ENCODE measurements at regions not wholly inside any gene's neighbourhood (a gene's known extent, or its start where the extent isn't known, plus 50 kb on each side); places are given as distances from the start of the nearest gene placed in this dataset.
A peak's percentile ranks its signal among the peaks of the same experiment; 100 is the strongest.

DNA sequence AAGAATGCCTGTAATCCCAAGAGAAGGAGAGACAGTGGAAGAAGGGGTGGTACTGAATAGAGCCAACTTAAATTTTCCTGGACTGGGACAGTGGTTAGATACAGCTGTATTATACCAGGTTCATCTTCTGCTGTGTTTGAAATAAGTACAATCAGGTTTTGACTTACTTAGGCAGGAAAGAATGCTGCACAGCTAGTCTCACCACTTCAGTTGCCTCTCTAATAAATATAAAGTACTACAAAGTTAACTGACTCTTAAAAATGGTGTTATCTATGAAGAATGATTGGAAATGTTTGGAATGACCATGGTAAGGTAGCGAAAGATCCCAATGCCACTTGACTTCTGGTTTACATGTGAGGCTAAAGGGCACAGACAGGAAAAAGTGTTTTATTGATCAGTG, 652.1 kb downstream of the NOVA1 start:
- DNase-seq = no peak

DNA sequence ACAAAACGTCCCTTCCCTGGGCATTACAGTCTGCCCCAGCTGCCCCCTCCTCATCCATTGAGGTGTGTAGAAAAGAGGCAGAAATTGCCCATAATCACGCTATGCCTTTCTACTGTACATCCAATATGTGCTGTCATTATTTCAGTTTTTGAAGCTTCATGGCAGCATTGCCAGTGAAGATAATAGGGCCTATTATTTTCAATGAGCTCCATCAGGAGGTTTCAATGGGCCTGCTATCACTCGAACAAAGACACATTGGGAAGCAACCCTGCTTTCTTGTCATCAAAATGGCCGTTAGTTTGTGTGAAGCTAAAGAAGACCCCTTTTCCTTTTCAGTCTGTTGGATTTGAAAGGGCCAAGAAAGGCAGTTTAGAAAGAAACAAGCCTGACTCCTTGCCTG, 653.8 kb downstream of the NOVA1 start:
- DNase-seq = no peak

DNA sequence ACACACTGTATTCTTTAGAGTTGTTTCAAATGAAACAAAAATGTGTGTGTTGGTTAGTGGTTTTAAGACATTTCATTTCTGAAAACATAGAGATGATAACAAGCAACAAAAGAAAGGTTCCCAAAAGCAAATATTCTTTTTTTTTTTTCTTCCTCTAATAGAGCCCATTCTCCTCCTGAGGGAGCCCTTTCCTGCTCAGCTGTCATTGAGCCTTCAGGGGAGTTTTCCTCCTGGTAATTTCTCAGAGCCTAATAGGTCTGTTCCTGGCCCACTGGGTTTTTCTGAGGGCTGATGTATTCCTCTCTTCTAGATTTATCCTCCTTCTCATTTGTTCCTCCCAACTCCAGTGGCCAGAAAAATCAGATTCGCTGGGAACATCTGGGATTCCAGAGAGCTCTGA, 654.5 kb downstream of the NOVA1 start:
- DNase-seq = no peak

DNA sequence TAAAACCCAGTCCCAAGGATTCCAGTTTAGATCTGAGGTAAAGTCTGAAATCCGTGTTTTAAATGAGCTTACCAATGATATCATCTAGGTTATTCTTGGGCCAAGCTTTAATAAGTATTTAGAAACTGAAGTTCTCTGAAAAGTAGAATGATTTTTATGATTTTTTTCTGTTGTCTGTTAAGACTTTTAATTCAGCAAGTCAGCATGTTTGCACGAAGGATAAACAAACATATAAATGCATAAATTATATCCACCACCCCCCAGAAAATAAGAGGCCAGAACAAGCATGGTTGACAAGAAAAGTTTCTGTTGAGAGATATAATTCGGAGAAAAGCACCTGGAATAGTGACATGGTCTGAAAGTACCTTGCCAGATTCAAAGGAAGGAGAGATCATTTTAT, 655.7 kb downstream of the NOVA1 start:
- no peak for DNase-seq

DNA sequence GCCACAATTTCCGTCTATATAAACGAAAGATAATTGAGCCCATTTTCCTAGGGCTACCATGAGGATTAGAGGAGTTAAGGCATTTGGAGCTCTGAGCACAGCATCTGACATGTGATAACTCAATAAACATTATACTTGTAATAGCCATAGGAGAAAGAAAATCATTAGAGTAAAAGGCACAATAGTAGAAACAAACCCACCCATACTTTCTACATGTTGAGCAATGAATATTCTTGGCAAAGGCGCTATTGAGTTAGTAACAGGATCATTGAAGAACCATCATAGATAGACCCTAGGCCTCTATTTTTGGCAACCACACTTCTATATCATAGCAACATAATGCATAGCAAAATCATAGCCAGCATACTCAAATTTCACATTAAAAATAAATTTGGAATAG, 664.1 kb downstream of the NOVA1 start:
- DNase-seq = no peak

DNA sequence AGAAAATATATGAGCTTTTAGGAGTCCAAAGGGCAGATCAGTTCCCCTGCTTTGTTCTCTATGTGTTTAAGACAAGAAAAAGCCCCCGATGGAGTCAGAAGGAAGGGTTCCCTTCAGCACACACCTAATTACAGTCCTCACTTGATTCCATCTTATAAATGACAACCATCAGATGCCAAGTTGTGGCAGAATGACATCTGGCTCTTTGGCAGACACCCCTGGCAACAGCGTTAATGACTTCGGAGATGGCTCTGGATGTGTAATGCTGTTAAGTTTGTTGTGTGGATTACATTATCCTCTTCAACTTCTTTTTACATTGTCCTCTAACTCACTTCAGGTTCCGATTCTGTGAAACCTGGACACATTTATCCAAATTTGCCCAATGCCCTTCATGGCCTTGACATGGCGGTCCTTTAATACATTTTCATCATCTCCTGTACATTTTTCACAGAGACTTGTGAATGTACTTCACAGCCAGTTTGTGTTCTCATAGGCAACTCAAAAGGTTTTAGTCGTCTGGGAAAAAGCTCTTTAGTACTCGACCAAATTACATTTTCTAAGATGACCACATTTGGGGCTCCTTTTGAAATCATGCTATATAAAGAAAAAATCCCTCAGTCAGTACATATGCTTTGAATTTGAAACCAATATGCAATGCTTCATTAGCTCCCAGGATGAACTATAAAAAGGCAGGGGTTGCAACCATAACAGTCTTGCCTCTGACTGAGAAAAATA, 667.8 kb downstream of the NOVA1 start:
- peak; percentile 37 for DNase-seq

DNA sequence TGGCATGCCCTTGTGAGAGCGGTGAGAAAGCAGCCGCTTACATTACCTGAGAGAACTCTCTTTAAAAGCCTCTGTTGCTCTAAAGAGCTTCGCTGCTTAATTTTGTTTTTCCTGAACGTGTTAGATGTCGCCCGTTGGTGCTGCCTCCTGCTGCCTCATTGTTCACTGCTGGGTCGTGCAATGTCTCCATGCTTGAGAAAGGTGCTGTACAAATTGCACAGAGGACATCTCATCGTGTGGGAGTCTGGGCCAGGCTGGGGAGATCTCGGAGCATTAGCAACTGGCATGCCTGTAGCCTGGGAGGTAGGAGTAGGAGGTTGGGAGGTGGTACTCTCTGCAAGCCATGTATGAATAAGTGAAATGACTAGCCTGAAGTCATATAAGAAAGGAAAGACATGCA, 686.0 kb downstream of the NOVA1 start:
- DNase-seq = no peak

DNA sequence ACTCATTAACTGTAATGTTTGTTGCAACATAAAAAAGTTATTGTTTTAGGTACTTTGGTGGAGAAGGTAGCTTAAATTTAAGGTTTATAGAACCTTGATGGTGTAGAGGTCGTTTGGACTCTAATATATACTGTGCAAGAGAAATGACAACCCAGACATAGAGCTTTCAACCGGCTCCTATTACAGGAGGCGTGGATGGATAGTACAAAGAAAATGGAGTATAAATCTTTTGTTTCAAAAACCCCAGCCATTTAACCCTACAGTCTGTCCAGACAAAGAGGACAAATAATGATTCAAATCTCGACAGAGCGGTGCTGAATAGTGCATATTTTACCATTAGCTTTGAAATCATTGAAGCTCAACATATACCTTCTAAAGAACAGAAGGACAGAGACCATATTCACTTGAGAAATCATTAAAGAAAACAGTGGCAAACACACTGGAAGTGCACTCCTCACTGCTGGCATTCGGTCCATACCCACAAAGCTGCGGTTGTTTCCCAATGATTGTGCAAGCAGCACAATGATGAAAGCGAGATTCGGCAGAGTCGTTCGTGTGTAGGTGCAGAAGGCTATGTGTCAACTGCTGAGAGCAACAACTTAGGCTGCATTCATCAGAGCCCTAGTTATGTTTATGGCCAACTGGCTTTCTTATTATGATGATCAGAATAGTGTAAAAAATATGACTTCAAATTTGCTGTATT, 688.6 kb downstream of the NOVA1 start:
- DNase-seq = no peak

DNA sequence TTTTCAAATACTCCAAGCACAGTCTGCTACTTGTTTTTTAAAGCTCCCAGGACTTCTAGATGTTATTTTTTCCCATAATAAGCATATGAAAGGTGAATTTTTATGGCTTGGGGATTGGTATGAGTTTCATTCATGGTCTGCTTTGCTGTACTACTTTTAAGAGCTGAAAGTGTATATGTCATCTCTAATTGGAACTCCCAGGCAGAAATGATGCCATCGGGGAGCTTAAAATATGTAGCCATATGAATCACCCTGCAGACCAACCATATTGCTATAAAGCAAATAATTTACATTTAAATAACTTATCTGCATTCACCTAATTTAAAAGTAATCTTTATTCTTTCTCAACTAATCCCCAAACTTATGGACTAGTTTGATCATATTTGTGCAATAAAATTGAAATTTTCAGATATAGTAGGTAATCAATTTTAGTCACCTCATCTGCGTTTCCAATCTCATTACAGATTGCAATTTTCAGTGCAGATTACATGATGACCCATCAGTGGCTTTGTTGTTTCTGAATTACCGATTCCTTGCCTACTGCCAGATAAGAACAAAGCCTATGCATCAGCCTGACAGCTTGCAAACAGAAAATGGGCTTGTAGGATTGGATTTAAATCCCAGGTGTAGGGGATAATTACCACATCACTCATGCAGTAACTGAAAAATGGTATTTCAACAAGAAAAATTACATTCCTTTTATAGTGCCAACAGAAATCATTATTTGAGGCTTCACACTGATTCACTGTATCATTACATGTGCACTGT, 689.4 kb downstream of the NOVA1 start:
- no peak for DNase-seq

DNA sequence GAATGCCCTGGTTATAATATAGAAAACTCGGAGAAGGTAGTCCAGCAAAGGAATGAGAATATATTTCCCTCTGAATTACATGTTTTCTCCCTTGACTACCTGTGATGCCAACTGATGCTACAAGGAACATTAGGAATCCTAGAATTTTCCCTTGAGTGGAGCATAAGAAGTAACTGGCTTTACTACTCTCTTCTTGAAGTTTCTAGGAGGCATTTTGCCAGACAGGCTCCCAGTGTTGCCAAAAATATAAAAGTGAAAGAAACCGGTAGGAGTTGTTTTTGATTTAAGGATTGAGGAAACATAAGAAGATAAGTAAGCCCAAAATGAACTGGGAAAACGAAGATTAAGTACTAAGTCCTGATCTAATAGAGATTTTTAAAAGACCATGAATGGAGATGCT, 693.4 kb downstream of the NOVA1 start:
- DNase-seq = no peak

DNA sequence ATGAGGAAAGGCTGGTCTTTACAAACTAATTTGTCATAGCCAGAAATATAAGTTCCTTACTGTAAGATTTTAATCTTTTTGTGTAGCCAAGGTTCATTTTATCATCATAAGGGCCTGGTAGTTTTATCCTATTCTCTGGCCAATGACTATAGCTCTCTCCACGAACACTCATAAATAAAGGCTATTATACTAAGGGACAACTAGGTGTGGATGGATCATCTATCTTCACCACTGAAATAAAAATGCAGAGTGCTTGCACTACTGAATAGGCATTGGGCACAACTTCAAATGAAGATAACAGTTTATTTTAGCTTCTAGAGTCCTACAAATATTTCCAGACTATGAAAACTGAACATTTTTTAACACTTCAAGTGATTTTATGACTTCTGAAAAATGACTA, 698.6 kb downstream of the NOVA1 start:
- no peak for DNase-seq

DNA sequence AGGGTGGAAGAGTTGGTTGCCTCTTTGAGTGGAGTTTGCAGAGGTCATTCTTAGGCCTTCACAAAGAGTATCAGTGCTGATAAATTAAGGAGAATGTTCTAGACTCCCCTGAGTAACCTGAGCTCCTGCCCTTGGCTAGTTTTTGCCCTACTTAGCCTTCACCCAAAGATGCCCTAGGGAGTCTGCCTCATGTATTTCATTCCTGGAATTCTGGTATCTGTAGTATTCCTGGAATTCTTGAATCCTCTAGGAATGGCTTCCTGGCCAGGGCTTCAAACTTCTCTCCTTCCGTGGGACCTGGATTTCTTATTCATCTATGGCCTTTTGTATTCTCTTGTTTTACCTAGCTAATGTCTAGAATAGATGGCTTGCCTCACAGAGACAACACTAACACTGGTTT, 701.1 kb downstream of the NOVA1 start:
- no peak for DNase-seq

DNA sequence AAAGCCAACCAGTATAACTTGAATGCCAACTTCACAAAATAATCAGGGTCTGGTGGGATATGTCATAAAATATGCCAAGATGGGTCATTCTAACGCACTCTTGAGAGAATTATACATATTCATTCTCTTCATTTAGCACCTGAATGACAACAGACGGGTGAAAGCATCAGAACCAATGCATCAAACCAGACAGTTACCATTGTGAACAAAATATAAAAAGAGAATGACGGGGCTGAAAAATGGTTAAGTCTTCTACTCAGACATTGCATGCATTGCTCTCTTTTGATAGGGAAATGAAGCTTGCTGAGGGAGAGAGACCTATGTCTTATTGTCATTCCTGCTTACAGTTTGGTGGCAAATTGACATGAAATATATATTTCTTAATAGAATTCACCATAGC, 702.1 kb downstream of the NOVA1 start:
- no peak for DNase-seq

DNA sequence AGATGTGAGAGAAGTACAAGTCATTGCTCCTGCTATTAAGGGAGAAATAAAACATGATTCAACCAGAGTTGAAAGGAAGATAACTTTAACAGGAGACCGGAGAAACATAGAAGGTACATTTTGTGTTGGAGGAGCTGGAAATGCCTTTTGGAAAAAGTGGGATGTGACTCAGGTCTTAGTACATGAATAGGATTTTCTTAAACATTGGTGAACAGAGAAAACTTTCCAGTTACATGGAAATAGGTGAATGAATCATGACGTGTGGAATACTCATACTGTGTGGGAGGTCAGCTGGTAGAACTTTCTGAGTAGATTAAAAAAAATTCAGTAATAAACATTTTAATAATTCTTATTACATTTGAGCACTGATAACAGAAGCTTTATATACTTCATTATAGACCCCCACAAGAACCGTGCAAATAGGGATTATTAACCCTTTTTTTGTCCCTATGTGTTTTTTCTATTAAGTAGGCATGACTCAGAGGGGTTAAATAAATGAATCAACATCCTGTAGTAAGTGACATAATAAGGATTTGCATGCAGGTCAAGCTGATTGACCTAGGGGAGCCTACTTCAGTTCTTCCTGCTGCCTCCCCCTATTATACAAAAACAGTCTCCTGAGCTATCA, 710.5 kb downstream of the NOVA1 start:
- DNase-seq = no peak

DNA sequence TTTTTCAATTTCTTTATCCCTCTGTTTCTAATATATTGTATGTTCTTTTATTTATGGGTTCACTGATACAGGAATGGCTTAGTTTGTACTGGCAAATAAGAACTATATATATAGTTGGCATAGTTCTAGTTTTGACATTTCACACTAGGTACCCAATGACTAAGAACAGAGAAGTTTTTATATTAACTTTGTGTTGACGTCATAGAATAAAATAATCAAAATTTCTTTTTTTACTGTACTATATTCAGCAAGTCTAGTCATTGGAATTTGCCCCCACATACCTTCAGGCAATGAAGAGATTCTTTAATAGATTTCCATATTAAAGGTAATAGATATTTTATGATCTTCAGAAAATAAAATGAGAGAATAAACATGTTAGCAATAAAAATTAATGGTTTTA, 713.2 kb downstream of the NOVA1 start:
- no peak for DNase-seq

DNA sequence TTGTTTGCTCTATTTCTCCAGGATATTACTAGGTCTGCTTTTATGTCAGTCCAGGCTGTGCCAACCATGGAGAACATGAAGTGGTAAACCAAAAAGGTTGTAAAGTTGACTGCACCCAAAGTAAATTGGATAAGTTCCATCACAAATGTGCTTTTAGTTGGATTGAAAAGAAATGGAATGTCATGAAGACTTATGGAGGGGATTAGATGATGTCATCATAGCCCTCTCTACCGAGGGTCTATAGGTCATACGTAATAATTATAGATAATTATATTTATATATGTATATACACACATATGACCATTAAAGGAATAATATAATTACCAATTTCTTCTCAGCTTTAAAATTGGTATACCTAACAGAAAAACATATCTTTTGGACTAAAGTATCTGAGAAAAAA, 714.9 kb downstream of the NOVA1 start:
- no peak for DNase-seq

DNA sequence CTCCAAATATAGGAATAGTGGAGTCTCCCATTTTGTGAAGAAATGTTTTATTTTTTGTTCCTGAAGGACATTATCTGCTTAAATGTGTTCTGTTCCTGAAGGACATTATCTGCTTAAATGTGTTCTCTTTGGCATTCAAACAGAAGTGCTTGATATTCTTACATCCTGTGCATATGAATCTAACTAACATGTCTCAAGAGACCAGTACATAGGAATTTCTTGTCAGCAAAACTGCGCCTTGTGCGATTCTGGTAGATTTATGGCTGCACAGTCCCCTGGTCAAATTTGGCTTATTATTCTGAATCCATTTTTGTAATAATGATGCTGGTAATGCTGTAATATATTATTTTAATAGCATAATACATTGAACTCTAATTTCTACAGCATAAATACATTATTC, 722.4 kb downstream of the NOVA1 start:
- no peak for DNase-seq

DNA sequence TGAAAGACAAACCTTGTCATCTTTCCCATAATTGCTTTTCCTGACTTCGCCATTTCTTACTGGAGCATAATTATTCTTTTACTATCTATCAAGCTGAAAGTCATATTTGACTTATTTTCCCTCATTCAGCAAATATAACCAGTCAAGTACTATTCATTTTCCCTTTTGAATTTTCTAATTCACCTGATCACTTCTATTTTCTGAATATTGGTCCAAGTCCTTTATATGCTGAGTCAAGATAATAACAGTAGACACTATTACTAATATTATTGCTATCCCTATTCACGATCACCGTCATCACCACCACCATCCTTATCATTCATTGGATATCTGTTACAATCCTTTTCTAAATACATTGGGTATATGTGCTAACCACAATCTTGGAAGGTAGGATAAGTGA, 728.0 kb downstream of the NOVA1 start:
- DNase-seq = no peak

DNA sequence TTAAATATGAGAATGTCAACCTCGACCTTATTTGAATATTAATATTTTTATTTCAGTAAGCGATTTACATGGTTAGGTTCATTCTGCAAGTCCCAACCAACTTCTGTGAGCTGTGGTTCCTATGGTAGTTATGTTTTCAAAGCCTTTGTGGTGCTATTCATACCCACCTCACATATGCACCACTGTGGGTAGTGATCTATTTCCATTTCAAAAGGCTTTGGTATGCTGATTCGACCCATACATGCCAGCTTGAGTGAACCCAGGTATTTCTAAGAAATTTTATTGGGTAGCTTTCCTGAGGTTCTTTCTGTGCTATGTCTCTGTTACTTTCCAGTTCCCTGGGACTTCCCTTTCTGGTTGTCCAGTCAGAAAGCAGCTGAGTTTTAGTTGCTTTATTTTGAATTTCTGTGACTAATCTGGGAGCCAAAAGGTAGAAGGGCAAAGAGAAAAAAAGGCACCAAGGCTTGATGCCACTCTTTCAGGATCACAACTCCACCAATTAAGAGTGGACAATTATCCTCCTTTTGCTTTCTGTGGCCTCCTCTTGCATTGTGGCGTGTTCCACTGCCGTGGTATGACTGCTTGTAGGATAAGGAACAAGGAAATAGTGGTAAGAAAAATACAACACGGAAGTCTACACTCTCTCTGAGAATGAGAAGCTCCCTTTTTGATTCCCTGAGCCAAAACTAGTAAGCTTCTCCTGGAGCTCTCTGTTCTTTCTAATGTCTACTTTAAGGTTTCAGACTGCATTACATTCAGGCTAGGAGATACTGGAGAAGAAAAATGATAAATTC, 729.1 kb downstream of the NOVA1 start:
- no peak for DNase-seq

DNA sequence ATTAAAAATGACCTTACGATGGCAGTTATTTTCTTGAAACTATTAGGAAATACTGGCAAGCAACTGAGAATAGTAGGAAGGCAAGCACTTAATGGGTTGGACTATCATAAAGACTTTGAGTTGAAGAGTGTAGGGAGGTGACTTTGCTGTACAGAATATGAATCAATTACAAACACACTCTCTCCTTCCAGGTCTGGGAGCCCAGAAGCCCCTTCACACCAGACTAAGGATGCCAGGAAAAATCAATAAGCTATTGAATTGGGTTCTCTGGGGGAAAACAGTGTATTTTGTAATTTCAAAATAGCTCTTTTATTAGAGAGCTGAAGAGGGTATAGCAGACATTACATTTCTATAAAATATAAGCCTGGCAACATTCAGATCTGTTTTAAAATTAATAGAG, 736.4 kb downstream of the NOVA1 start:
- DNase-seq = no peak

DNA sequence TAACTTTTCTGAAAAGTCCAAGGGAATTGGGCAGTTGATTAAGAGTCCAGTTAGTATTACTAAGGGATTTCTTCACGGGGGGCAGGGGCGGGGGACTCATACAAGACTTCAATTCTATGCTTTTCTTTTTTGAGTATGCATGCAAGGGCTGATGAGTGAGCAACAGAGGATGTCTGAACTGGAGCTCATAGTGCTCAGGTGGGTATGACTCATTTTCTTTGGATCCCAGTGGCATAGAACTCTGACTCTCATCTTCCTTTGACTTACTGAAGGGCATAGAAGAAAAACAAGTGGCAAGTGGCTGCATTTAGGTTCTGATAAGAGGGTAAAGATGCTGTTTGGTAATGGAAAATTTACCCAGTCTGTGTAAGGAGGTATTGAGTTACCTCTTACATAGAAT, 749.2 kb downstream of the NOVA1 start:
- no peak for DNase-seq

DNA sequence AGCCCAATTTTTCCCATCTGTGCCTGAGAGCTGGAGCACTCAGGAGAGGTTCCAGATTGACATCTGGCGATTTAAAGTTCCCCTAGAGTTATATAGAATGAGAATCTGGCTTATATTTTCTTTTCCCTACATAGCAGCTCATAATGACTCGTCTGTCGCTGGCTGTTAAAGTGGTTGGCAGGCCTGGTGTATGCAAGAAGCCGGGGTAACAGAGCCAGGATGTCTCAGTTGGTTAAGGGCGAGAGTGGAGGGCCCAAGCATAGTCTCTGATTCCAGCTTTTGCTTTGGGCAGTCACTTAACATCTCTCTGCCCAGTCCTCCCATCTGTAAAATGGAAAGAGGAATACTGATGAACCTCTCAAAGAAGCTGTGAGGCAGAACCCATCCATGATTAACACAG, 751.6 kb downstream of the NOVA1 start:
- no peak for DNase-seq
